Thyroid gland (tissue), 4 donors: ENCODE measurements at regions not wholly inside any gene's neighbourhood (a gene's known extent, or its start where the extent isn't known, plus 50 kb on each side); places are given as distances from the start of the nearest gene placed in this dataset.

Source experiments
- CTCF ChIP-seq, 6 experiments: fragments of 200-600 bp in 3 of 6; fragments of 450-650 bp in 3 of 6; sonication (generic) in 3 of 6; IDR thresholded peaks; one replicate each; pipeline ENCODE4 v1.5.1; 2016 to 2019; ENCODE audit warnings: antibody characterized with exemption in 6 of 6, mild to moderate bottlenecking in 2 of 6, inconsistent platforms in 1 of 6, moderate library complexity in 1 of 6
- POLR2A ChIP-seq, 2 donors: fragments of 450-650 bp; IDR thresholded peaks; one replicate each; pipeline ENCODE4 v1.6.1; 2017; ENCODE audit warnings: antibody characterized with exemption in 2 of 2, mild to moderate bottlenecking in 2 of 2, moderate library complexity in 1 of 2

GRCh38 chr1:66438501-66438900, 95.5 kb upstream of the SGIP1 start:
- no peak for TF ChIP-seq POLR2A (IDR thresholded peaks at IDR 0.05)
- no peak for TF ChIP-seq CTCF (IDR thresholded peaks at IDR 0.05)
